Calu3 (cell line): ENCODE measurements at regions not wholly inside any gene's neighbourhood (a gene's known extent, or its start where the extent isn't known, plus 50 kb on each side); places are given as distances from the start of the nearest gene placed in this dataset.

Experiments
- BruUV-seq: library from RNA; stranded (reverse); fragments of 400-500 nt; replicated peaks from 2 replicates; lab custom pipeline; 2021; lab: Mats Ljungman, UMichigan
- CTCF ChIA-PET: fragments of 300-600 bp; sonication (Branson Sonifier 250); formaldehyde crosslinking; loops from one replicate; lab custom pipeline; 2022; ENCODE audit warnings: antibody characterized with exemption; lab: Charles Lee
- DNase-seq: peaks from one replicate; pipeline ENCODE4 v3.0.0; 2022
- H3K27ac Mint-ChIP-seq: one replicate; pipeline ENCODE4 v1.8.0; 2022; ENCODE audit warnings: mixed read lengths; ENCODE audit not compliant: unreplicated experiment
- H3K27me3 Mint-ChIP-seq: one replicate; pipeline ENCODE4 v1.8.0; 2022; ENCODE audit warnings: mixed read lengths; ENCODE audit not compliant: unreplicated experiment
- H3K36me3 Mint-ChIP-seq: one replicate; pipeline ENCODE4 v1.8.0; 2022; ENCODE audit warnings: mild to moderate bottlenecking, moderate library complexity, mixed read lengths; ENCODE audit not compliant: insufficient read depth, unreplicated experiment
- H3K4me1 Mint-ChIP-seq: one replicate; pipeline ENCODE4 v1.8.0; 2022; ENCODE audit warnings: mild to moderate bottlenecking, low read depth, mixed read lengths; ENCODE audit not compliant: unreplicated experiment
- H3K4me3 Mint-ChIP-seq: one replicate; pipeline ENCODE4 v1.8.0; 2022; ENCODE audit warnings: mild to moderate bottlenecking, low read depth, moderate library complexity, mixed read lengths; ENCODE audit not compliant: unreplicated experiment
- H3K9me3 Mint-ChIP-seq: one replicate; pipeline ENCODE4 v1.8.0; 2022; ENCODE audit warnings: low read depth, mixed read lengths; ENCODE audit not compliant: unreplicated experiment
- intact Hi-C: fragments of 100-400 bp; cut with micrococcal nuclease; formaldehyde crosslinking; loops from one replicate; pipeline ENCODE4 v1.10.0; 2022; ENCODE audit not compliant: unreplicated experiment
- TF ChIP-seq, protein P1 (sequence below): fragments of 200-600 bp; IDR thresholded peaks from one replicate; pipeline ENCODE4 v1.8.0; 2022; ENCODE audit warnings: antibody characterized with exemption; ENCODE audit not compliant: unreplicated experiment

- TF ChIP-seq, protein P1, sequence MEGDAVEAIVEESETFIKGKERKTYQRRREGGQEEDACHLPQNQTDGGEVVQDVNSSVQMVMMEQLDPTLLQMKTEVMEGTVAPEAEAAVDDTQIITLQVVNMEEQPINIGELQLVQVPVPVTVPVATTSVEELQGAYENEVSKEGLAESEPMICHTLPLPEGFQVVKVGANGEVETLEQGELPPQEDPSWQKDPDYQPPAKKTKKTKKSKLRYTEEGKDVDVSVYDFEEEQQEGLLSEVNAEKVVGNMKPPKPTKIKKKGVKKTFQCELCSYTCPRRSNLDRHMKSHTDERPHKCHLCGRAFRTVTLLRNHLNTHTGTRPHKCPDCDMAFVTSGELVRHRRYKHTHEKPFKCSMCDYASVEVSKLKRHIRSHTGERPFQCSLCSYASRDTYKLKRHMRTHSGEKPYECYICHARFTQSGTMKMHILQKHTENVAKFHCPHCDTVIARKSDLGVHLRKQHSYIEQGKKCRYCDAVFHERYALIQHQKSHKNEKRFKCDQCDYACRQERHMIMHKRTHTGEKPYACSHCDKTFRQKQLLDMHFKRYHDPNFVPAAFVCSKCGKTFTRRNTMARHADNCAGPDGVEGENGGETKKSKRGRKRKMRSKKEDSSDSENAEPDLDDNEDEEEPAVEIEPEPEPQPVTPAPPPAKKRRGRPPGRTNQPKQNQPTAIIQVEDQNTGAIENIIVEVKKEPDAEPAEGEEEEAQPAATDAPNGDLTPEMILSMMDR: no peak
- no peak overlapping the region for H3K4me3 Mint-ChIP-seq
- intact Hi-C loops: no loop called here
- H3K27me3 Mint-ChIP-seq: no peaks in the 10 kb centered on the region
- H3K27ac Mint-ChIP-seq: no peak overlapping the region
- no peak for DNase-seq
- H3K4me1 Mint-ChIP-seq: no peaks in the 10 kb centered on the region
- CTCF ChIA-PET: no interaction called here
- peaks cover 5% of the 10 kb centered on the region for H3K9me3 Mint-ChIP-seq
- no peaks in the 10 kb centered on the region for H3K36me3 Mint-ChIP-seq
- BruUV-seq: no TSS peak
Measured at GRCh38 chr4:14596028-14596427, 406.3 kb upstream of the CPEB2 start.

GRCh38 chr4:14596437-14596836, 405.8 kb upstream of the CPEB2 start:
- TF ChIP-seq, protein P1: no peak
- no peaks in the 10 kb centered on the region for H3K27me3 Mint-ChIP-seq
- H3K27ac Mint-ChIP-seq: no peak overlapping the region
- H3K36me3 Mint-ChIP-seq: no peaks in the 10 kb centered on the region
- peaks cover 5% of the 10 kb centered on the region for H3K9me3 Mint-ChIP-seq
- no TSS peak for BruUV-seq
- H3K4me3 Mint-ChIP-seq: no peak overlapping the region
- CTCF ChIA-PET: no interaction called here
- intact Hi-C loops: no loop called here
- DNase-seq: no peak
- H3K4me1 Mint-ChIP-seq: no peaks in the 10 kb centered on the region

DNA sequence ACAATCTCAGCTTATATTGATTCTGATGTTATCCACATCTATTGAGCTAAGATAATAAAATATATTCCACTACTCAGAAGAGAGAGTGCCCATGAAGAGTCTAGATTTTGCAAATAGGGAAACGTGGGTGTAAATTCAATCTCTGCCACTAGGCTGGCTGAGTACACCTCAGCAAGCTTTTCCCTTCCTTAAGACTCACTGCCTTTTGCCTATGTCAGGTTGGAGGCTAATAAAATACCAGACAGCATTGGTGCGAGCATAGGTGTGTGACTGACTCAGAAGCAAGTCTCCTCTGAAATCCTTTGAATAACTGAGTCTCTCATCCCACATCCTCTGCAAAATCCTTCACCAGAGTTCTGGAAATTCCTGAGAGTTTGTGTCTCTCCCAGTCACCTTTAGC, 405.4 kb upstream of the CPEB2 start:
- TF ChIP-seq, protein P1: no peak
- Mint-ChIP-seq H3K4me3 (no peak overlapping the region), H3K4me1 (no peaks in the 10 kb centered on the region), H3K36me3 (no peaks in the 10 kb centered on the region), H3K27ac (no peak overlapping the region), H3K27me3 (no peaks in the 10 kb centered on the region), H3K9me3 (peaks cover 5% of the 10 kb centered on the region)
- no peak for DNase-seq
- CTCF ChIA-PET: no interaction called here
- no TSS peak for BruUV-seq
- intact Hi-C loops: no loop called here

GRCh38 chr4:14602206-14602605, 400.1 kb upstream of the CPEB2 start:
- no peaks in the 10 kb centered on the region for H3K36me3 Mint-ChIP-seq
- TF ChIP-seq, protein P1: no peak
- no peaks in the 10 kb centered on the region for H3K4me1 Mint-ChIP-seq
- no peak overlapping the region for H3K4me3 Mint-ChIP-seq
- H3K9me3 Mint-ChIP-seq: peaks cover 5% of the 10 kb centered on the region
- no TSS peak for BruUV-seq
- intact Hi-C loops: no loop called here
- no peak overlapping the region for H3K27ac Mint-ChIP-seq
- H3K27me3 Mint-ChIP-seq: no peaks in the 10 kb centered on the region
- DNase-seq: no peak
- CTCF ChIA-PET: no interaction called here
